CD4-positive, alpha-beta T cell treated with Interleukin-6 for 4 hours (primary cell): ENCODE measurements at regions not wholly inside any gene's neighbourhood (a gene's known extent, or its start where the extent isn't known, plus 50 kb on each side); places are given as distances from the start of the nearest gene placed in this dataset.

Experiments used
- DNase-seq: peaks from one replicate; pipeline ENCODE4 v3.0.0-alpha.2; 2020; ENCODE audit warnings: mixed read lengths

DNA sequence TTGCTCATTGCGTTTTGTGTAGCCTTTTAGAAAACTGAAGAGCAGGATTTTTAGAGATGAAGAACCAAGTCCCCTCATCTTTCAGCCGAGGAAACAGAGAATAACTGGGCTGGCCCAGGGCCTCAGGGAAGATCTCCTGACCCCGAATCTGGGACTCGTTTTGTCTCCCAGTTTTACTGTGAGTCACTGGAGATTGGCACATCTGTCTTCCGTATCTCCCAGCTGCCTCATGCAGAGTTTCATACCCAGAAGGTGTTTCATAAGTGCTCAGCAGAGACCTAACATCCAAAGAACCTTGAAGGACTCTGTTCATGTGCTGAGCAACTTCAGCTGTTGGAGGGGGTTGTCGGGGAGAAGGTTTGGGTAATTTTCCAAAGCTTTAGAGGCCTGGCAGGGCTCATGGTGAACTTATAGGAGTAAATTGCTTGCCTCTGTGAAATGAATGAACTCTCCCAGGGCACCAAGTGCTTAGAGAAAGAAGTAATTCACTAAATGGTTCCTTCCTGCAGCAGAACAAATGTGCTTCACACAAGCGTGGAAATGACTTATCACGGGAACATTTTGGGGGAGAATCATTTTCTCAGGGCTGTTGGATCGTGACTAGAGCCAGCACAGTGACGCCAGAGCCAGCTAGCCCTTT lies 121.4 kb downstream of the FAM43A start:
- no peak for DNase-seq

DNA sequence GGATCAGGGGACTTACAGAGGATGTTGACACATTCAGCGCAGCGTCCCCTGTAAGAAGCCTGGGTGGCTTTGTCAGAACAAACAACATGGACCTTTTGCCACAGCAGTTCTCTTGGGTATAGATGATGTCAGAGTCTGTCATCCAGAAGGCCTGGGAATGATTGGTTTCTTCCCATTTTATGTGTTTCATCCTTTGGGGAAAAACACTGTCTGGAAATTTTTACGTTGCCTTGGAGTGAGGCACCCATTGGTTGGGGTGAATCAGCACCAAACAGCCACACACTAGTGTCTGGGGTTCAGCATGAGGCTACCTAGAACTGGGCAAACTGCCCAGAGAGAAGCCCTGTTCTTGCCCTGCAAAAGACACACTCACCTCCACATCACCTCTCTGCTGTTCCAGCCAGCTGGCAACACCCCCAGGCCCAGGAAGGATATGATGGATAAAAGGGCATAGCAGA lies 123.0 kb downstream of the FAM43A start:
- DNase-seq, result no peak

DNA sequence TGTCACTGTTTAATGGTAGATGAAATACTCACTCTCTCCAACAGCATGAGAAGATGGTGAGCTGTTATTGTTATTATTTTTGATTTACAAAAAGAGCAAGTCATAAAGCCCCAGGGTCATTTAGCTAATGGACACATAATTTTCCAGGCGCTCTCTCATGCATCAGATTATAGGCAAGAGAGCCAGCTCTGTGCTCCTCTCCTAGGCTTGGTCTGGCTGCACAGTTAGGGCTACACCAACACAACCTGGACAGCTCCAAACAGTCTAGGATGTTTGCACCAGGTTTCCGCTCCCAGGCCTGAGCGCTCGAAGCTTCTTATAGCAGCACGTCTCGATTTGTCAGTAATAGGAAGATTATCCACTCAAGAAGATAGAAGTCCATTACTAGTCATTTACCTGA lies 123.7 kb downstream of the FAM43A start:
- DNase-seq, result no peak

DNA sequence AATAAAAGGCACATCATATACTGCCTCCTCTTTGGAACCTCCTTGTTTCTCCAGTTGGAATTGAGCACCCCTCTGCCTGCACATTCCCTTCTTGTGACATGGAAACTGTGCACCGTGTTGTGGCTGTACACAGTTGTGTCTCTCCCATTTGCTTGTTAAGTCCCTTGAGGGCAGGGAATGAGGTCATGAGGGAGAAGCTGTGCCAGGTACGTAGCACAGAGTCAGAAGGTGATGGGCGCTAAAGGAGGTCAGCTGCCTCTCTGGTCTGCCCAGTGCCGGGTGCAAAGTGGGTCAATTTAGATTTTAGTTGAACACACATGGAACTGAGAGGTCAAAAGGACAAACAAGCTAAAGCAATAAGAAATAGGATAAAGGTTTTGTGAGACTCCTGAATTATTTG lies 124.4 kb downstream of the FAM43A start:
- no peak for DNase-seq

DNA sequence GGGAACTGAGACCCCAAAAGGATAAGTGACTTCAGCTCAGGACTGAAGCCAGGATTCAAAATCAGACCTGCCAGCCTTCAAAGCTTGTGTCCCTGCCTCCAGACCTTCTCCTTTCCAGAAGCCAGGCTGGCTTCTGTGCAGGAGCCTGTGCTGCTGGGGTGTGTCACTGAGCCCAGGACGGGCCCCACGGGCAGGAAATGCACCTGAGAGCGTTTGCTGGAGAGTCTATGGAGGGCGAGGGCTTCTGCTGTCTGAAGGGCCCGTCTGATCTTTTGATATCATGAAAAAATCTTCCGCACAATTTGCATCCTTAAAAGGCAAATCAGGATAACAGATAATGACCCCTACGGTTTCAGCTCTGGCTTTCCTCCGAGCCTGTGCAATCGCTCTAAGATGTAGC lies 125.4 kb downstream of the FAM43A start:
- DNase-seq, result no peak

DNA sequence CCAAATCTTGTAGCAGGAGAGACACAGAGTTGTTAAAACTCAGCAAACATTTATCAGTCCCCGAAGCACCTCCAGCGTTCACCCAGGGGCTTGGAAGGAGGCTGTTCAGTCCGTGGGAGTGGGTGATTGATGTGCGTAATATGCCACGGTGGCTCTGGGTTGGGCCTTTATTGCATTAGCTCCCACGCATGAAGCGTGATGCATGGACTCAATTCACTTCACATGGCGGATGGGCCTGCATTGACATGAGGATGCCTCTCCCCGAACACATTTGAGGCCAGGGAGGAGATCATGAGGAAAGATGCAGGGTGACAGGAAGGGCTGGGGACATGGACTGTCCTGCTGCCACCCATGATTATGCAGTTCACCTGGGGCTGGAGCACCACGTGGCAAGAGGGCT lies 126.5 kb downstream of the FAM43A start:
- no peak for DNase-seq

DNA sequence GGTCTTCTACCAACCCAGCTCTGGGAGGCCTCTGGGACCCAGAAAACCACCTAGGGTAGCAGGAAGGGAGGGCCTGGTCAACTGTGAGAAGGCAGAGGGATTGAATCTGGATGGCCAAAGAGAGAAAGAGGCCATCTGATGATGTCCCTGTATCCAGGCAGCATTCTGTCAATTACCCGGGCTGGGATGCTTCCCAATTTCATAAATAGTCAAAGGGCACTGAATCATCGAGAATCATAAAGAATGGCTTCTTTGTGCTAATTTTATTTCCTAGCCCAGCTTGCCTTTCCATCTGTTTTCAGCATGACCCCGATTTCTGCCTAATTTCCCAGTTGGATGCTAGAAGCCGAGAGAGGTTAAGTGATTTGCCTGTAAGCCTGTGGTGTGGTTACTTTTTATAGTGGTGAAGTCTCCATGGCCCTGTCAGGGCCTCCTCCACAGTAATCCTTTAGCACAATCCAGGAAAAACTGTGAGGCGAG lies 129.2 kb downstream of the FAM43A start:
- DNase-seq, result no peak

DNA sequence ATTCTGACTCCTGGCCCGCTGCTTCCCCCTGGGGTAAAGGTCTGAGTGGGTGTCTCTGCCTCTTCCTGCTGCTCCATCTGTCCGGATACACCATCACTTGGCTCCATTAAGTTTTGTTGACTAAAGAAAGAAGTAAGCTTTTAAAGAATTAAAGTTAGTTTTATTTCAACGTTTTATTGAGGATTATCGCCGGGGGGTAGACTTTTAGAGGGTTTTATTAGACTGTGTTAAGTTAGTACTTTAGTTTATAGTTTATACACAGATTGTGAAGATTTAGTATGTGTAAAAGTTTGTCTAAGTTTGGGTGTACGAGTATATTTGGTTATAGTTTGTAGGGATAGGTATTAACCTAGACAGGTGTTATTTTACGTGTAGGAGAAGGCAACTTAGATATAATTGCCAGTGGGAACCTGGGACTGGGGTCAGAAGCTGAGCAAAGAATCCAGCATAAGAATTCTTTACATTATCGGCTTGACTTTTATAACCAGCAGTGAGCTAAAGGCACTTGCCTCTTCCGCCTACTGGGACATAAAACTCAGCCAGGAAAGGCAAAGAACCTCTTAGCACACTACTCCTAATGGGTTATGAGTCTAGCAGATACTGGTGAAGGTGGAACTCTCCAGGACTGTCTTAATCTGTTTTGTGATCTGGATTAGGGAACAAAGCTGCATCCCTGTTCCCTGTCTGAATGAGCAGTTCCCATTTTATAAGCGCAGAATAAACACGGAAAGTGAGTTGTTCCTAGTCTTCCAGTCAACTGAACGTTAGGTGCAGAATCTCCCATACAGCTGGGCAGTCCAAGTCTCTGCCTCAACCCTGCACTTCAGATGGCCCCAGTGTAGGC lies 131.3 kb downstream of the FAM43A start:
- DNase-seq, result no peak

DNA sequence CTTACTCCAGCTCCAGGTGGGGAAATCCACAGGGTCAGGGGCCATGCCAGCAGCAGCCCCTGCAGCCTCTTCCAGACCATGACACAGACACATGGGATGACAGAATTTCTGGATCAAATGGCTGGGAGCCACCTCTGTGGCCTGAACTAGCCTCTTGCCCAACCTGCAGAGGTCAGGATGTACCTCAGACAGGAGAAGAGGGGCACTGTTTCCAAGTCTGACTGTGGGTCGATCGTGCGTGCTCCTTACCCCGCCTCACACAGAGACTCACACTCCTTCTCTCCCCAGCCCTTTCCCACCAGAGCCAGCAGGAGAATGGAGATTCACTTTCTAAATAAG lies 131.9 kb downstream of the FAM43A start:
- DNase-seq, result no peak

DNA sequence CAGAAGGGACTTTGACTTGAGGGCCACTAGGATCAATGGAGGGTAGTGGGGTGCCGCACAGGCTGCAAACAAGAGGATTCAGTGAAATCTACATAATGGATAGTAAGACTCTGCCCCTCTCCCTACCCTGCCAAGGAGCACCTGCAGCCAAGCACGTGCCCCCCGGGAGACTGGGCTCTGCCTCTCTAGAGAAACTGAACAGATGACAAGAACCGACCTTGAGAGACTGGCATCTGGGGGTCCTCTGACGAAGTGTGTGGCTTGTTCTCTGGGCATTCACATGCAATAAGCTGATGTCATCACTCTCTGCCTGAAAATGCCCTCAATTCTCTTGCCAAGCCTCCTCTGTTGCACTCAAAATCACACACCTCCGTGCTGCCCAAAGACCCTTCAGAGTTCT lies 132.3 kb downstream of the FAM43A start:
- DNase-seq, result no peak

DNA sequence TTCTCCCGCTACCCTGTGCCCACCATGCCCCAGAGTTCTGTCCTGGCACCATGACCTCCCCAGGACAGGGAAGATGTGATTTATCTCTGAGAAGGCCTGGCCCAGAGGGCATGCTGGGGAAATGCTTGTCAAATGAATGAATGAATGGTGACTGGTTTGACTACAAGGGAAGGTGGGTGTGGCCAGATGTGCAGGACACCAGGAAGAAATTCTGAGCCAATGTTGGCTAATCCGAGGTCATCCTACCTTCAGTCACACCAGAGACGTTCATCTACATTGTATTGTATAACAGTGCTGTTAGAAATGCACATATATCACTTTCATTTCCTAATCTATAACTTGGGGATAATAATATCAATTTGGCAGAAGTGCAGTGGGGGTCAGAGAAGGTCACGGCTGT lies 138.4 kb downstream of the FAM43A start:
- no peak for DNase-seq

DNA sequence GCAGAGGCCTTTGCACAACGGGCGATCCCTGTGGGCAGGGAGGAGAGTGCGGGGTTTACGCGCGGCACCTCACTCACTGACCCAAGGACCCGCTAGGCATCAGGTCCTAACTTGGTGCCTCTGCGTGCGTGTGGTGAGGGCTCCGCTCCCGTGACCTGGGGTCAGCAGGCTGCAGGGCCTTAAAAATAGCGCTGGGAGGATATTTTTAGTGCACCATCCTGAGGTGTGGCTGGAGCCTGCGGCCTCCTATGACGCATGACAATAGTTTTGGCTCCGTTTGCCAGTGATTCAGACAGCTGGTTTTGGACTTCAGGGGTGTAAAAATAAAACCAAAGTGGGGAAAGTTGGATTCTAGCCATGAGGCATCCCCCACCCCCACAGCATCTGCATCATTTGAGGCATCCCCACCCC lies 139.0 kb downstream of the FAM43A start:
- no peak for DNase-seq

DNA sequence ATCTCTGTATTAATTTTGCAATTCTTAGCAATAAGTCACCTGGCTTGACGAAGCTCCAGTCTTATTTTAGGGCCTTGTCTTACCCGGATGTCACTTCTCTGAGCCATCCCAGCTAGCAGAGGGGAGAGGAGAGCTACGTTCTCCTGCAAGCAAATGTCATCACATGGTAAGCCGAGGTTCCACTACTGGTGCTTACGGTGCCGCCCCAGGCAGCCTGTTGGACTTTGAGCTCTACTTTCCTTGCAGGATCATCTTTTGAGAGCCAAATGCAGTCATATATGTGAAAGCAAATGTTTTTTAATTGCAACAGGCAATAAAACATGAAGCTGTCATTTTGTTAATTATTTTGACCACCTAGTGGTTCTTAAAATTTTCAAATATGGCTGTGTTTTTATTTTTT lies 140.9 kb downstream of the FAM43A start:
- no peak for DNase-seq

DNA sequence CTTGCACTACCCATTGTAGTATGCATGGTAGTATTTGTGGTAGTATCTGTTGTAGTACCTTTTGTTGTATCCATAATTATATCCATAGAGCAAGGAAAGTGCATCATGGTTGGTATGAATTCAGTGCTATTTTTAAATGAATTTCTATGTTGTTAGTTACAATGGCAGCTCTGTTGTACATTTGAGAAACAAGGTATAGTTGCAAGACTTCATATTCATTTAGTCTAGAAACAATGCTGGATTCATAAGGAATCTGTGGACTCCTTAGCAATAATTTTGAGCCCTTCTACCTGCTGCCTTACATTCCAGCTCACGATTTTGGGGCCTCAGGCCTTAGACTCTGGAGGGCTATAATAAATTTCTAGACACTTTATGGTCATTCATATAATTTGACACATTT lies 141.8 kb downstream of the FAM43A start:
- no peak for DNase-seq

DNA sequence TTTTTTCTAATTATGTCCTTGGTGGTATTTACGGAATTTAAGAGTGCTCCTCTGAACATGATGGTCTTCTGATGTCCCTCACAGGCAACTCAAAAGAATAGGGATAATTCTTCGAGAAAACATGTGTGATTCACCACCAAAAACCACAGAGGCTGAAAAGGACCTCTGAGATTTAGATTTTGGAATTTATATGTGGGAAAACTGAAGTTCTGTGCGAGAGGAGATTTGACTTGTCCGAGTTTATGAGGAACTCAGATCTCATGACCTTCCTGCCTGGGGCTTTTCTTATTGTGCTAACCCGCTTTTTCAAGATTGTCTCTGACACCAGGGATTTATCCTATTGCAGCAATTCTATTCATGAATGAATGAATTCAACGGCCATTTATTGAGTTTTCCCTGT lies 142.4 kb downstream of the FAM43A start:
- DNase-seq, result no peak

DNA sequence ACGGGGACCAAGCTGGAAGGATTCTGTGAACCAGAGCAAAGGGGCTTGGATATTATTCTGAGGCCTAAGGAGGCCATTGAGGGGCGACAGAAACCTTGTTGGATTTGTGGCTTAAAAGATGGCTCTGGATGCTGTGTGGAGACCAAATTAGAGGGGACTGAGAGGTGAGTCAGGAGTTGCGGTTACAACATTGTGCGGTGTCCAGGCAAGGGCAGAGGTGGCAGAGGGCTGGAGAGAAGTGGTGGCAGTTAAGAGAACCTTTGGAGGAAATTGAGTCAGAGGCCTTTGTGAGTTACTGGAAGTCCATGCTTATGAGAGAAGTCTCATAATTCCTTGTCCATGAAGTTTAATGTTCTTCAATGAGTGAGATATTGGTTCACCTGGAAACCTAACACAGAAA lies 143.2 kb downstream of the FAM43A start:
- no peak for DNase-seq

DNA sequence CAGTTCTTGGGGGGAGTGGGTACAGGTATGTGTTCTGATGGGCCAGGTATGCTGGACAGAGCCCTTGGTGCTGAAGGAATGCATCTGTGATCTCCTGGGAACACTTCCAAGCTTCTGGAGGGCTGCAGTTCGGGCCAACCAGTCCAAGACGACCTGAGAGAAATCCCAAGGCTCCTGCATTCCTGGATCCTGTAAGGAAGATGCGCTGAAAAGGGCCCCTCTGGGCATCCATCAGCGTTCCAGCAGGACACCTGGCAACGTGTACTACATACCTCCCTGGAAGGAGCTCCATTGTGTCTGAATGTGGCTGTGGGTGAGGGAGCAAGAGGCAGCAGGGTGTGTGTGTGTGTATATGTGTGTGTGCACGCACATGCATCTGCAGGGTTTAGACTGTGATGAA lies 144.7 kb downstream of the FAM43A start:
- DNase-seq, result no peak

DNA sequence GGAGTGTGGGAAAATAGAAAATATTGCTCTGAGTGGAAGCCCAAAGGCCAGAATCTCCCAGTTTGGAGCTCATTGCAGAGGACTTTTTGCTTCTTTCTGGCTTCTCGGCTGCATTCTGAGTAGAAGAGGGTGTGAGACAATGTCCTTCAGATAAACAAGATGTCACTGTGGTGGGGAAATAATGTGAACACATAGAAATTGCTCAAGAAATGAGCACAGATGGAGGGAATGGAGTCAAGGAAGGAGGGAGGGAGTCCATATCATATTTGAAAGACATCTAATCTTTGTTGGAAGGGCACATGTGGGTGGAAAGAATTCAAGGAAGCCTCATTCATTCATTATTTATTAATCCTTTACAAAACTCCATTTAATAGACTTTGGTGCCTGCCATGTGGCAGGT lies 145.3 kb downstream of the FAM43A start:
- DNase-seq, result no peak

DNA sequence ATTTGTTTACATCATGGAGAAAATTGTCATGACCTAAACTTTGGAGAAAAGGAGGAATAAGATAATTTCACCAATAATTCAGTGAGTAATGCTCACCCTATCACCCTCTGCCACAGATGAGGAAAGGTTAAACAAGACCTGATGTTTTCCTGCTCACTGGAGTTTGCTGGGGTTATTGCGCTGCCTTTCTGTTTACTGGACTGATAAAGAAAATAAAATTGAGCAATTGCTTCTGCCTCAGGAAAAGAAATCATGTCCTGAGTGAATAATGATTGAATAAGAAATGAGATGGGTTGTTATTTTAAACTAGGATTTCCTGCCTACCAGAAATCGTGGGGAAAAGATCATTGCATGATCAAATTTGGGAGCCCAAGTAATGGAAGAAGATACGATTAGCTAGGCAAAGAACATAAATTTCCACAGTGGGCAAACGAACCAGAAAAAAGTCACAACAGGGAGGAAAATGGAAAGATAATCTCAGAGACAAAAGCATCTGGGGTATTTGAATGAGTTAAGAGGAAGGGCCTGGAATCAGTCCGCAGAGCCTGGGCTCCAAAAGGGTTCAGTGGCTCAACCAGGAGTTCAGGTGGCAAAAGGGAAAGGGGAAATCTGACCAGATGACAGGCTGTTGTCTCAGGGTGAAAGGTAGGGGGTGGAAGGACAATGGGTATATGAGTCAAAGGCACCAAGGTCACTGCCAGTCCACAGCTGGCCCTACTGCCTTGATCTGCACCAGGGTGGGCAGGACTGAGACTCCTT lies 146.8 kb downstream of the FAM43A start:
- no peak for DNase-seq

DNA sequence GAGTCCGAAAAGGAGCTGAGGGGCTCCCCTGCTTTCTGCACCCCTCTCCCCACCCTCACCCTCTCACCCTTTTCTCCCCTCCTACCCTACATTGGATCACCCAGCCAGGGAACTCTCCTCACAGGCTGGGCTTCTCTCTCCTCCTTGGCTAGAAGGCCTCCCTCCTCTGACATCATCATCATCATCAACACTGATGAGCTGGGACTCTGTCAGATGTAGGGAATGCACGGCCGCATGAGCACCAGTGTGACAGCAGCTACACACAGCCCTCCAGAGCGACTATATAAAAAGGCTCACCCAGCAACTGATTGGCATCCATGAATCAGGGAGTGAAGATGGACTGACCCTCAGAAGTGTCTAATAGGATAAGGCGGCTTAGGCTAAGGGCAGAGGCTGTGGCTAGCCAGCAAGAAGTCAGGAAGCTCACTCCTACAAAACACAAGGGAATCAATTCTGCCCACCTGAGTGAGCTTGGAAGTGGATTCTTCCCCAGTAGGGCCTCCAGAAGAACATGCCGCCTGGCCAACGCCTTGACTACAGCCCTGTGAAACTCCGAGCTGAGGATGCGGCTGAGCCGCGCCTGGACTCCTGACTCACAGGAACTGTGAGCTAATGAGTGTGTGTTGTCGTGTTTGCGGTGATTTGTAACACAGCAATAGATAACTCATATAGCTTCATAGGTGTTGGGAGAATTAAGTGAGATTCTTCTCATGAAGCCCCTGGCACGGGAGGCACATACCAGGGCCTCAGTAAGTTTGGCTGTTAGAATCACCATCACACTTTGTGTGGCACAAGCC lies 147.6 kb downstream of the FAM43A start:
- no peak for DNase-seq

DNA sequence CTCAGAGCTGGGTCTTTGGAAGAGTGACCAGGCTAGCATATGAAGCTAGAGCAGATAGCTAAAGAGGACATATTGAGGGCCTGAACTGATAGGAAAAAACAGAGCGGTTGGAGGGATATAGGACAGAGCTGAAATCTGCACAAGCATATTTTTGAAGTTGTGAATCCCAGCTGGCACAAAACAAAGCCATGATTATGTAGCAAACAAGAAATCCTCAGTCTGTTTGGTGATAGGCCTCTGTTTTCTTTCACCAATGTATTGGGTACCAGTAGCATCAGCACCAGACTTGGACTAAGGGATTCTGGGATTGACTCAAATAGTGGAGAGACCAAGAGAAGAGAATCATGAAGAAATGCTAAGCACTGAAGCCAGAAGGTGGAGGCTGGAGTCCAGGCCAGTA lies 151.0 kb downstream of the FAM43A start:
- DNase-seq, result no peak

DNA sequence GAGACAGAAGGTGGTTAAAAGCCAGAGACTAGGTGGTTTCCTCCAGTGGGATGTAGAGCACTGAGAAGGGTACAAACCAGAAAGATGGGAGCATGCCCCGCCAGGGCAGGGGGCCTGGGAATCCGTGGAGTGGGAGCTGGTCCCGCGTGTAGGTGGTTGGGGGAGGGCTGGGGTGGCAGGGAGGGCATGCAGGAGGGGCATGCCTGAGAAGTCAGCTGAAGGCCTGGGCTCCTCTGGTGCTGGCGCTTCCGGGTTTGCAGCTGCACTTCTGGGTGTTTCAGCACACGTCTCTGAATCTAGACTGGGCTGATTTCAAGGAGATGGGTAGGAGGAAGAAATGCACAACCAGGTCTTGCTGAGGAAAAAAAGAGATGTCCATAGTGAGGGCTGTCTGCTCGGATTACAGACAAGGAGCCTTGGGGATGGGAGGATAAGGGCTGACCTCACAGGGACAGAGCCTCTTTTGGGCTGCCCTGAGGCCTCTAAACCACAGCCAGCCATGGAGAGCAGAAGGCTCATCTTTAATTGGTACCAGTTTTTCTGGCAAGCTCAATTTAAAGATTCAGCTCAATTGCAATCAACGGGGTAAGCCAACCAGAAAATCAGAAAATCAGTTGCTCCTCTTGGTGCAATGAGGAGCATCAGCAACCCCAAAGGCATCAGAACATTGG lies 151.9 kb downstream of the FAM43A start:
- DNase-seq, result no peak
